ENCODE measurements at regions not wholly inside any gene's neighbourhood (a gene's known extent, or its start where the extent isn't known, plus 50 kb on each side); places are given as distances from the start of the nearest gene placed in this dataset.

- Histone ChIP-seq H3F3A (ENCODE audit: control insufficient read depth, insufficient read depth) (no peaks in the 10 kb centered on the region), H3K36me3 (ENCODE audit: control insufficient read depth, low read length) (no peaks in the 10 kb centered on the region), H3K4me3 (ENCODE audit: low read length) (no peak overlapping the region), H4K20me1 (ENCODE audit: control insufficient read depth, insufficient read depth, low read depth, low read length) (no peaks in the 10 kb centered on the region), H3K27me3 (ENCODE audit: control insufficient read depth, low read length) (no peaks in the 10 kb centered on the region), H3K27ac (ENCODE audit: low read depth, low read length) (no peak overlapping the region), H3K79me2 (ENCODE audit: control insufficient read depth, low read length) (no peaks in the 10 kb centered on the region), H3K4me1 (ENCODE audit: control insufficient read depth, low read length) (no peaks in the 10 kb centered on the region), H3K9me2 (replicated peaks; ENCODE audit: control insufficient read depth, low read length) (no peaks in the 10 kb centered on the region), H3K9me3 (ENCODE audit: control insufficient read depth, insufficient read depth, low read length) (no peaks in the 10 kb centered on the region), H3K4me2 (ENCODE audit: low read length) (no peak overlapping the region)
- TF ChIP-seq EZH2phosphoT487 (IDR thresholded peaks at IDR 0.05; ENCODE audit: borderline replicate concordance, low read length), result no peak
- TF ChIP-seq CTCF (IDR thresholded peaks at IDR 0.05; ENCODE audit: low read depth, low read length, poor library complexity, severe bottlenecking), result no peak
These were observed 160.0 kb upstream of the ARX start for GRCh38 chrX:25175743-25176142.

- H3K36me3 ChIP-seq (ENCODE audit: control insufficient read depth, low read length), result no peaks in the 10 kb centered on the region
- no peaks in the 10 kb centered on the region for H3F3A ChIP-seq (ENCODE audit: control insufficient read depth, insufficient read depth)
- no peaks in the 10 kb centered on the region for H3K9me3 ChIP-seq (ENCODE audit: control insufficient read depth, insufficient read depth, low read length)
- H3K4me2 ChIP-seq (ENCODE audit: low read length), result no peak overlapping the region
- H4K20me1 ChIP-seq (ENCODE audit: control insufficient read depth, insufficient read depth, low read depth, low read length), result no peaks in the 10 kb centered on the region
- TF ChIP-seq EZH2phosphoT487 (IDR thresholded peaks at IDR 0.05; ENCODE audit: borderline replicate concordance, low read length), result no peak
- TF ChIP-seq CTCF (IDR thresholded peaks at IDR 0.05; ENCODE audit: low read depth, low read length, poor library complexity, severe bottlenecking), result no peak
- no peaks in the 10 kb centered on the region for H3K4me1 ChIP-seq (ENCODE audit: control insufficient read depth, low read length)
- no peaks in the 10 kb centered on the region for H3K79me2 ChIP-seq (ENCODE audit: control insufficient read depth, low read length)
- no peak overlapping the region for H3K4me3 ChIP-seq (ENCODE audit: low read length)
- no peak overlapping the region for H3K27ac ChIP-seq (ENCODE audit: low read depth, low read length)
- H3K9me2 ChIP-seq (replicated peaks; ENCODE audit: control insufficient read depth, low read length), result no peaks in the 10 kb centered on the region
- no peaks in the 10 kb centered on the region for H3K27me3 ChIP-seq (ENCODE audit: control insufficient read depth, low read length)
These were observed 159.4 kb upstream of the ARX start for GRCh38 chrX:25175171-25175570.

GRCh38 chrX:25166546-25166945 is 150.8 kb upstream of the ARX start:
- no peak overlapping the region for H3K4me2 ChIP-seq (ENCODE audit: low read length)
- no peaks in the 10 kb centered on the region for H3K36me3 ChIP-seq (ENCODE audit: control insufficient read depth, low read length)
- H3K79me2 ChIP-seq (ENCODE audit: control insufficient read depth, low read length), result no peaks in the 10 kb centered on the region
- H3K27ac ChIP-seq (ENCODE audit: low read depth, low read length), result no peak overlapping the region
- no peaks in the 10 kb centered on the region for H3F3A ChIP-seq (ENCODE audit: control insufficient read depth, insufficient read depth)
- H4K20me1 ChIP-seq (ENCODE audit: control insufficient read depth, insufficient read depth, low read depth, low read length), result no peaks in the 10 kb centered on the region
- H3K9me2 ChIP-seq (replicated peaks; ENCODE audit: control insufficient read depth, low read length), result no peaks in the 10 kb centered on the region
- H3K27me3 ChIP-seq (ENCODE audit: control insufficient read depth, low read length), result no peaks in the 10 kb centered on the region
- no peaks in the 10 kb centered on the region for H3K9me3 ChIP-seq (ENCODE audit: control insufficient read depth, insufficient read depth, low read length)
- TF ChIP-seq CTCF (IDR thresholded peaks at IDR 0.05; ENCODE audit: low read depth, low read length, poor library complexity, severe bottlenecking) (no peak), EZH2phosphoT487 (IDR thresholded peaks at IDR 0.05; ENCODE audit: borderline replicate concordance, low read length) (no peak)
- no peaks in the 10 kb centered on the region for H3K4me1 ChIP-seq (ENCODE audit: control insufficient read depth, low read length)
- H3K4me3 ChIP-seq (ENCODE audit: low read length), result no peak overlapping the region

GRCh38 chrX:25166145-25166544 is 150.4 kb upstream of the ARX start:
- no peaks in the 10 kb centered on the region for H3K27me3 ChIP-seq (ENCODE audit: control insufficient read depth, low read length)
- no peaks in the 10 kb centered on the region for H4K20me1 ChIP-seq (ENCODE audit: control insufficient read depth, insufficient read depth, low read depth, low read length)
- H3K27ac ChIP-seq (ENCODE audit: low read depth, low read length), result no peak overlapping the region
- H3K4me3 ChIP-seq (ENCODE audit: low read length), result no peak overlapping the region
- no peaks in the 10 kb centered on the region for H3K9me3 ChIP-seq (ENCODE audit: control insufficient read depth, insufficient read depth, low read length)
- H3K4me1 ChIP-seq (ENCODE audit: control insufficient read depth, low read length), result no peaks in the 10 kb centered on the region
- TF ChIP-seq CTCF (IDR thresholded peaks at IDR 0.05; ENCODE audit: low read depth, low read length, poor library complexity, severe bottlenecking) (no peak), EZH2phosphoT487 (IDR thresholded peaks at IDR 0.05; ENCODE audit: borderline replicate concordance, low read length) (no peak)
- no peaks in the 10 kb centered on the region for H3F3A ChIP-seq (ENCODE audit: control insufficient read depth, insufficient read depth)
- H3K36me3 ChIP-seq (ENCODE audit: control insufficient read depth, low read length), result no peaks in the 10 kb centered on the region
- no peaks in the 10 kb centered on the region for H3K79me2 ChIP-seq (ENCODE audit: control insufficient read depth, low read length)
- no peak overlapping the region for H3K4me2 ChIP-seq (ENCODE audit: low read length)
- no peaks in the 10 kb centered on the region for H3K9me2 ChIP-seq (replicated peaks; ENCODE audit: control insufficient read depth, low read length)
